LHCN-M2 (cell line): ENCODE measurements at regions not wholly inside any gene's neighbourhood (a gene's known extent, or its start where the extent isn't known, plus 50 kb on each side); places are given as distances from the start of the nearest gene placed in this dataset.

ENCODE experiments used
- DNase-seq: peaks from one replicate; pipeline ENCODE4 v3.0.0-alpha.2; 2012; ENCODE audit warnings: low read depth

DNA sequence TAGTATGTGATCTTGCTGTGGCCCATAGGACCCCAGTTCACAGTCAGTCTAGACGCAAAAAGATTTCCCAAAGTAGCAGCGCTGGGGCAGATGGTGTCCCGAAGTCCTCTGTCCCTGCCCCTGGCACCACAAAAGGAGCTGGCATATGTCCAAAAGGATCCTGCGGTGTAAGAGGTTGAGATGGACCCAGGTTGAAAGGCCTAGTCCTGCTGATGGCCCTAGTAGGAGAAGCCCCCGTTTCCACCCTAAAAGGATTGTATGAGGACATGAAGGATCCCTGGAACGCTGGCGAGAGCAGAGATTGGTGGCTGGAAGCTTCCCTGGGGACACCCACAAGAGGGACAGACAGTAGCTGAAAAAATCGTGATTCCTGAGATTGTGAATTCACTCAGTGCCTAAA is 58.0 kb upstream of the DCAF8L1 start:
- no peak for DNase-seq
